Peyer's patch (tissue), 4 donors: ENCODE measurements at regions not wholly inside any gene's neighbourhood (a gene's known extent, or its start where the extent isn't known, plus 50 kb on each side); places are given as distances from the start of the nearest gene placed in this dataset.

Source experiments
- CTCF ChIP-seq, 6 experiments: fragments of 450-650 bp in 4 of 6; fragments of 200-600 bp in 2 of 6; sonication (generic) in 1 of 6; IDR thresholded peaks; one replicate each; pipeline ENCODE4 v1.5.1; 2017 to 2019; ENCODE audit warnings: antibody characterized with exemption in 6 of 6, mild to moderate bottlenecking in 3 of 6, moderate library complexity in 1 of 6
- POLR2A ChIP-seq, 2 donors: fragments of 450-650 bp; IDR thresholded peaks; one replicate each; pipeline ENCODE4 v1.5.1; 2017; ENCODE audit warnings: antibody characterized with exemption in 2 of 2, mild to moderate bottlenecking in 2 of 2, moderate library complexity in 2 of 2

- TF ChIP-seq CTCF (IDR thresholded peaks at IDR 0.05) (no peak), POLR2A (IDR thresholded peaks at IDR 0.05) (no peak)
Observed at GRCh38 chr4:152190907-152191306, 345.0 kb downstream of the FBXW7 start.
